Neural crest cell (in vitro differentiated cells): ENCODE measurements at regions not wholly inside any gene's neighbourhood (a gene's known extent, or its start where the extent isn't known, plus 50 kb on each side); places are given as distances from the start of the nearest gene placed in this dataset.

Source experiments
- DNase-seq: peaks from one replicate; pipeline ENCODE4 v3.0.0; 2021; ENCODE audit warnings: low read depth, mixed read lengths, low spot score
- H3K27ac Mint-ChIP-seq: one replicate; pipeline ENCODE4 v1.8.0; 2021; ENCODE audit warnings: mild to moderate bottlenecking, mixed read lengths; ENCODE audit not compliant: unreplicated experiment
- H3K27me3 Mint-ChIP-seq: 2 replicates; pipeline ENCODE4 v1.8.0; 2021; ENCODE audit warnings: low read depth, mild to moderate bottlenecking, mixed read lengths
- H3K36me3 Mint-ChIP-seq: 2 replicates; pipeline ENCODE4 v1.8.0; 2021; ENCODE audit warnings: low read depth, mild to moderate bottlenecking, mixed read lengths
- H3K4me1 Mint-ChIP-seq: 2 replicates; pipeline ENCODE4 v1.8.0; 2021; ENCODE audit warnings: mixed read lengths
- H3K4me3 Mint-ChIP-seq: one replicate; pipeline ENCODE4 v1.8.0; 2021; ENCODE audit warnings: mild to moderate bottlenecking, mixed read lengths
- H3K9me3 Mint-ChIP-seq: 2 replicates; pipeline ENCODE4 v1.8.0; 2021; ENCODE audit warnings: mixed read lengths
- CTCF ChIP-seq: fragments of 200-600 bp; sonication (generic); conservative IDR thresholded peaks from 2 replicates; pipeline ENCODE4 v1.5.0; 2021; ENCODE audit warnings: antibody characterized with exemption, mild to moderate bottlenecking

- Mint-ChIP-seq H3K4me3 (no peak overlapping the region), H3K4me1 (peaks cover 21% of the 10 kb centered on the region), H3K27me3 (no peaks in the 10 kb centered on the region), H3K36me3 (no peaks in the 10 kb centered on the region), H3K27ac (no peak overlapping the region), H3K9me3 (peaks cover 4% of the 10 kb centered on the region)
- TF ChIP-seq CTCF, result no peak
- DNase-seq, result no peak
Observed at GRCh38 chr15:39181940-39182339, 398.9 kb upstream of the THBS1 start.

- H3K36me3 Mint-ChIP-seq, result no peaks in the 10 kb centered on the region
- H3K9me3 Mint-ChIP-seq, result peaks cover 6% of the 10 kb centered on the region
- no peaks in the 10 kb centered on the region for H3K27me3 Mint-ChIP-seq
- H3K27ac Mint-ChIP-seq, result no peak overlapping the region
- no peak for DNase-seq
- no peak overlapping the region for H3K4me3 Mint-ChIP-seq
- peaks cover 21% of the 10 kb centered on the region for H3K4me1 Mint-ChIP-seq
- no peak for TF ChIP-seq CTCF
Observed at GRCh38 chr15:39183164-39183881, 397.6 kb upstream of the THBS1 start.

- DNase-seq, result no peak
- Mint-ChIP-seq H3K4me1 (peaks cover 21% of the 10 kb centered on the region), H3K27me3 (no peaks in the 10 kb centered on the region), H3K36me3 (no peaks in the 10 kb centered on the region), H3K27ac (no peak overlapping the region), H3K4me3 (no peak overlapping the region), H3K9me3 (peaks cover 6% of the 10 kb centered on the region)
- TF ChIP-seq CTCF, result no peak
Observed at GRCh38 chr15:39184701-39185390, 396.0 kb upstream of the THBS1 start.

GRCh38 chr15:39188314-39188713, 392.6 kb upstream of the THBS1 start:
- no peak for TF ChIP-seq CTCF
- DNase-seq, result no peak
- H3K9me3 Mint-ChIP-seq, result peaks cover 6% of the 10 kb centered on the region
- no peak overlapping the region for H3K4me3 Mint-ChIP-seq
- no peaks in the 10 kb centered on the region for H3K36me3 Mint-ChIP-seq
- no peaks in the 10 kb centered on the region for H3K4me1 Mint-ChIP-seq
- H3K27me3 Mint-ChIP-seq, result no peaks in the 10 kb centered on the region
- no peak overlapping the region for H3K27ac Mint-ChIP-seq

- Mint-ChIP-seq H3K4me3 (no peak overlapping the region), H3K4me1 (no peaks in the 10 kb centered on the region), H3K36me3 (no peaks in the 10 kb centered on the region), H3K9me3 (peaks cover 6% of the 10 kb centered on the region), H3K27ac (no peak overlapping the region), H3K27me3 (no peaks in the 10 kb centered on the region)
- TF ChIP-seq CTCF, result no peak
- no peak for DNase-seq
Observed at GRCh38 chr15:39188930-39189329, 391.9 kb upstream of the THBS1 start.
